GM18868 (cell line): ENCODE measurements at regions not wholly inside any gene's neighbourhood (a gene's known extent, or its start where the extent isn't known, plus 50 kb on each side); places are given as distances from the start of the nearest gene placed in this dataset.
"Not testable (repeated sequence)": the region's sequence is repeated elsewhere in the genome, so short reads cannot be mapped to it uniquely, and the experiment has no call there.

Source experiments
- ATAC-seq: cut with Tn5 transposase; IDR thresholded peaks from one replicate; pipeline ENCODE4 v1.9.1; 2021; ENCODE audit warnings: mild to moderate bottlenecking, moderate library complexity; ENCODE audit not compliant: unreplicated experiment

DNA sequence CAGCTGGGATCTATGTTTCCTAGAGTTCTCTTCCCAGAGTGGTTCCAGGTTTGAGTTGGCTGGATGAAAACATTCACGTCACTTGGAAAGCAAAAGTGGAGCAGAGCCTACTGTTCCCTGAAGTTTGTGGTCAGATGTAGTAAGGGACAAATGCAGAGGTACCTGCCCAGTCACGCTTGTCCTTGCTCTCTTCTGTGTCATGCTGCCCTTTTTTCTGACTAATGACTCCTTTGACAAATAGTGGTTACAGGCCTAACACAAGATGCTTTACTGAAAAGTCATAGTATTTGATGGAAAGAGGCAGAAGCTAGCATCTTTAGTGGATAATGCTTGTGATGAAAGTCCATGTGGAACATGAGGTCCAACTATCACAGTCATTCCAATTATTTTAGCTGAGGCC, 881.4 kb upstream of the B3GALT2 start:
- no peak for ATAC-seq

GRCh38 chr1:194062962-194063361, 876.5 kb upstream of the B3GALT2 start:
- no peak for ATAC-seq

DNA sequence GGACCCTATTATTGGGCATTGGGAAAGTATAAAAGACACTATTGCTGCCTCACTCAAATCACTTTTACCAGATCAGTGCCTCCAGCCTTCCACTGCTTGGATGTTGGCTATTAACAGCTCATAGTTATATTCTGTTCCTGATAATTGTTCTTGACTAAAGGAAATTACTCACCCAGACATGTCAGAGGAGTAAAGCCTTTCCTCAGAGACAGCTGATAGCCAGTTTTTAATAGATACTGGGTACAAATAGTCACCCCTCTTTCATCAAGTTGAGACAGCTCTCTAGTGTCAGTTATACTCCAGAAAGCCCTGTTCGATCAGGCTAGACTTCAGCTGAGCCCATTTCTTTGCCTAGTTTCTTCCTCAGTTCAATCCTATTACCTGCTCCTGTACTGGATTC, 876.1 kb upstream of the B3GALT2 start:
- ATAC-seq = no peak

DNA sequence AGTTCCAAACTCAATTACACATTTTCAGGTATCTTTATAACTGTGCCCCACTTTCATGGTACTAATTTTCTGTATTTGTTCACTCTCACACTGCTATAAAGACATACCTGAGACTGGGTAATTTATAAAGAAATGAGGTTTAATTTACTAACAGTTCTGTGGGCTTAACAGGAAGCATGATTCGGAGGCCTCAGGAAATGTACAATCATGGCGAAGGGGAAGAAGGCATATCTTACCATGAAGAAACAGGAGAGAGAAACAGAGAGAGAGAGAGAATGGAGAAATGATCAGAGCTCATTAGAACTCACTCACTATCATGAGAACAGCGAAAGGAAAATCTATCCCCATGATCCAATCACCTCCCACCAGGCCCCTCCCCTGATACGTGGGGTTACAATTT, 874.1 kb upstream of the B3GALT2 start:
- ATAC-seq = no peak

GRCh38 chr1:194058268-194058667, 871.9 kb upstream of the B3GALT2 start:
- not testable (repeated sequence) for ATAC-seq

DNA sequence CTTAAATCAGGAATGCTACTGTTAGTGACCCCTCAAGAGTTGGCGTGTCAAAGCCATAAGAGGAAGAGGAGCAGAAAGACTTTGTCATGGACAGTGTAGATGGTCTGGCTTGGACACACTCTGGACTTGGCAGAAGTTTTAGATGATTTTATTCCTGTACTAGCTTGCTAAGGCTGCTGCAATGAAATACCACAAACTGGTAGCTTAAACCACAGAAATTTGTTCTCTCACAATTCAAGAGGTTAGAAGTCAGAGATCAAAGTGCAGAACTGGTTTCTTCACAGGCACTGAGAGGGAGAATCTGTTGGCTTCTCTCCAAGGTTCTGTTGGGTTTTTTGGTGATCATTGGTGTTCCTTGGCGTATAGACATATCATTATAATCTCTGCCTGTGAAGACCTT, 869.8 kb upstream of the B3GALT2 start:
- no peak for ATAC-seq

- no peak for ATAC-seq
These were observed 869.1 kb upstream of the B3GALT2 start for GRCh38 chr1:194055536-194055935.

GRCh38 chr1:194052514-194053338, 866.3 kb upstream of the B3GALT2 start:
- ATAC-seq = no peak

DNA sequence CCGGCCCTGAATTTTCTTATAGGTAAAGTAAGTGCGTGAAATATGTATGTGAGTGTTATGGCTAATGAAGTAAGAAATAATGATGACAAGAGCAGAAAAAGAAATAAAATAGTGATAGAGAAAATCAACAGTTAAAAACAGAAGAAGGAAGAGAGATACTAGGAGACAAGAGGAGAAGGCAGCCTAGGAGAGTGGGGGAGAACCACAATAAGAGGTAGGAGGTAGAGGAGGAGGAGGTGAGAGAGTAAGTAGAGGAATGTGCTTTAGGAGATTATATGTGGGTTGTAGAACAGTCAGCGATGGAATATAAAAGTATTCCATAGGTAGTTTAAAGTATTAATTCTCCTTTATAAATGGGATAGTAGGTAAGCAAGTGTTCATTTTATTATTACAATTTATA, 861.5 kb upstream of the B3GALT2 start:
- ATAC-seq = no peak

DNA sequence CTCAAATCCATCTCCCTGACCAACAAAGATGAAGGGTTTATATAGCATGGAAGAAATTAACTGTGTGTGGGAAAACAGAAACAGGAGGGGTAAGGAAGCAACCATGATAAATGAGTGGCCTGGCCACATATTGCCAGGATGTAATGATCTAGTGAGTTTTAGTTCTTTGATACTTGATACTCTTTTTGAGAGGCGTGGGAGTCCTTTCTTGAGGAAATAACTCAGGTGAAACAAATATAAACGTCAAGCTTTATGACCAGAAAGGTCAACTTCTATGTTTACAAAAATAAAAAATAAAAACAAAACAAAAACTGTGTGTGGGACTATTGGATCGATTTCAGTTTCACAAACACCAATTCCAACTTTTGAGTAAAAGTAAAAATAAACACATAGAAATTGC, 860.8 kb upstream of the B3GALT2 start:
- ATAC-seq = no peak

DNA sequence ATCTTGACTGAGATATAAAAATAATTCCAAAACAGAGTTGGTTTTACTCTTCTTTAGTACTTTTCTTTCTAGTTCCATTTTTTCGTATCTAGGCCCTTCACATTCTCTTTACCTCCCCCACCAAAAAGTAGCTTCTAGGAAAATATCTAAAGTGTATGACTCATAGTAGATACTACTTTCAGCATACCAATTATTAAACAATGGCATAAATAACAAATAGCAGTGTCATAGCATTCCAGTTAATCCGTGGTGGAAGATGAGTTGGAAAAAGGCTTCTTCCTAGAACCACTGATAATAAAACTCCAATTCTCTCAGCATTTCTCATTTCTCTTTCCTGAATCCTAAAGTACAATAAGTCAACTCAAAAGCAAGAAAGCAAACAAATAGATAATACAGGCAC, 859.0 kb upstream of the B3GALT2 start:
- ATAC-seq = no peak

- ATAC-seq = no peak
These were observed 858.5 kb upstream of the B3GALT2 start for GRCh38 chr1:194044892-194045291.

DNA sequence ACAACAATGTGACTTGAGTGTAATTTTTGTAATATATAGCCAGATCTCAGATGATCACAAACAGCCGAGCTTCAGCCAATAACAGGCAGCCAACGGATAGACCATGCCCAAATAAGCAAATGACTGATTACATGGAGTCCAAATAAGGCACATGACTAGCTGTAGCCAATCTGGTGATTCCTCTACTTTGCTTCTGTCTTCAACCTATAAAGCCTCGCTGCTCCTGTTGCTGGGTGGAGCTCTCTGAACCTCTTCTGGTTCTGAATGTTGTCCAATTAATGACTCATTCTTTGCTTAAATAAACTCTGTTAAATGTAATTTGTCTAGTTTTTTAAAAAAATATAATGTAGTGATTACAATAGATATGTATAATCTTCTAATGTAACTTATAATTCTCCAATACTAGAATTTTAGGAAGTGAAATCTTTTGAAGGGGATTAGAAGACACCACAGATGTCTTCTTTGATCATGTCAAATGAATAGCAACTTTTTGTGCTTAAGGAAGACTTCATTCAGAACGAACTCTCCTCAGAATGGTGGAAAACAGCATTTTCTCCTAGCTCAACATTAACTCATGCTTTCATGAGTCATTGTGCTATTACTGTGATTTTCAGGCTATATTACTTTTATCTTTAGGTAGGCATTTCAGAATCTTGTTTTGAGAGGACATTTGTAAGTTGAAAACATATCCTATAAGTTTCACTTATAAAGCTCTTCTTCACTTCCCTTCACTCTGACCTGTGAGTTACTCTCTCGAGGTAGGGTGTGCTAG, 857.8 kb upstream of the B3GALT2 start:
- ATAC-seq = no peak

GRCh38 chr1:194042736-194043135, 856.3 kb upstream of the B3GALT2 start:
- ATAC-seq = no peak

DNA sequence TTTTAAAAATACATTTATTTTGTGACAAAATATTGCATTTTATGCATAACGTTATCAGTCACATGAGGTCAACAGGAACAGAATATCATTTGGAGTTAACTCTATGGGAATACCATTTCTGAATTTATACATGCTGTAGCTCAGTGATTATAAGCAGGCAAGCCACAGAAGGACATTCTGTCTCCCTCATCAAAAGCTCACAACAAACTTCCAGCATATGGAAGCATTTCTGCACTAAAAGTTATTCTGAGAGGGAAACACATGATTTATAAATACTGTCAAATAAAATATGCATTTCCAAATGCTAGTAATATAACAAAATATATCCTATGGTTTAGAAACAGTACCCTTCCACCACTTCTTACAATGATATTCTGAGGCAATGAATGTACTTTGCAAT, 854.1 kb upstream of the B3GALT2 start:
- no peak for ATAC-seq

- no peak for ATAC-seq
These were observed 853.2 kb upstream of the B3GALT2 start for GRCh38 chr1:194039578-194039977.

DNA sequence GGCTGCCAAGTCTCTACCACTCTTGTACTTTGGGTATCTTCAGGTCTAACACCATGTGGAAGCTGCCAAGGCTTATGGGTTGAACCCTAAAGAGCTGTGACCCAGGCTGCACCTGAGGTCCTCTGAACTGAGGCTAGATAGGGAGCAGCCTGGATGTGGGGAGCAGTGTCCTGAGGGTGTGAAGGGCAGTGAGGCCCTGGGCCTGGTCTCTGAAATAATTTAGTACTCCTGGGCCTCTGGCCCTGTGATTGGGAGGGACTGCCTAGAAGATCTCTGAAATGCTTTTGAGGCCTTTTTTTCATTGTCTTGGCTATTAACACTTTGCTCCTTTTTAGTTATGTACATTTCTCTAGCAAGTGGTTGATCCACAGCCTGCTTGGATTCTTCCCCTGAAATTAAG, 847.2 kb upstream of the B3GALT2 start:
- ATAC-seq = no peak

- no peak for ATAC-seq
These were observed 841.6 kb upstream of the B3GALT2 start for GRCh38 chr1:194028002-194028401.

DNA sequence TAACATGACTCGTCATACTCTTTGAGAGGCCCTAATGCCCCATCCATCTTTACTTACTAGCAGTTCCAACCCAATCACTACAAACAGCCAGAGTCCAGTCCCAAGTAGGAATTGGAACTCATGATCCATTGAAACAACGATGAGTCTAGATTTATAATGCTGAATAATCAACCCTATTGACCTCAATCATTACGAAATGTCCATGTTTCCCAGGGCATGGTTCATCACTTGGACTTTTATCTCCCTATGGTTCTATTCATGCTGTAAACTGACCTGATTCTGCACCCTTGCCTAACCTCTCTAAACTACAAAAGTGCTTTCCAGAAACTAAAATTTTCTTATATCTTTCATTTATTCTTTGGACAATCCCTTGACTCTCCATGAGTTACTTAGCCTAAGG, 840.0 kb upstream of the B3GALT2 start:
- ATAC-seq = no peak

DNA sequence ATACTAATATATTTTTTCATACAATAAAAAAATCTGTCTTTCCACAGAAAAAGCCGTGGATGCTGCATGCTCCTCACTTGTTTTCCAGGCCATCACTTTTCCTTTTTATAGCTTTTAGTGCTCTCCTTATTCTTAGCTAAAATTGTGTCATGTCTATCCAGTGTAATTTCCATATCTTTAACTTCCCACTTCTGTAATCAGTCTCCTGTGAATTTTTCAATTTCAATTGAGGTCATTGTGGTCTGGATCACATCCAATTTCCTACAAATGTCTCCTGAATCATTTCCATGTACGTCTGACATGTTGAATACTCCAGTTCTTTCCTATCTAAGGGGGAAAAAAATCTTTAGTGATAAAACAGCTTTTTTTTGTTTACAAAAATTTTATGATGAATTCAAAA, 838.2 kb upstream of the B3GALT2 start:
- no peak for ATAC-seq

DNA sequence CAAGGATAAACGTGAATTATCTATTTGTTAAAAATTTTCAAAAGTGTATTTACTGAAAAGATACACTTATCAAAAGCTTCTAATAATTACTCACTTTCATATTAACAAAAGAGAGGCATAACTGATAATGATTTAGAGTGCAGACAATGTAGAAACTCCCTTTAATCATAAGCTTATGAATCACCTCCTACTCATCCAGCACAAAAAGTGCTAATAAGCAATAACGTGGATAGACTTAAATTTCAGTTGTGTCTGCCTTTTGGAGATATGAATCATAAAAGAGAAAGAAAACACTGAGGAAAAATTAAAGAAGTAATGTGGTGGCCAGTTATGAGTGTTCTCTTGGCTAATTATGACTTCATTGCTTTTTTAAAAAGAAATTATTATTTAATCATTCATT, 827.6 kb upstream of the B3GALT2 start:
- no peak for ATAC-seq

- ATAC-seq = no peak
These were observed 827.1 kb upstream of the B3GALT2 start for GRCh38 chr1:194013561-194013960.
